Loucy (cell line): ENCODE measurements at regions not wholly inside any gene's neighbourhood (a gene's known extent, or its start where the extent isn't known, plus 50 kb on each side); places are given as distances from the start of the nearest gene placed in this dataset.

Source experiments
- H2AFZ ChIP-seq: fragments of 200-600 bp; sonication (generic); 2 replicates; pipeline ENCODE4 v1.6.0; 2016; ENCODE audit warnings: antibody characterized with exemption, mild to moderate bottlenecking, low read length, moderate library complexity
- H3F3A ChIP-seq: fragments of 200-600 bp; 2 replicates; pipeline ENCODE4 v1.6.0; 2016; ENCODE audit warnings: antibody characterized with exemption, low read depth, mild to moderate bottlenecking
- H3K27me3 ChIP-seq: fragments of 200-600 bp; sonication (generic); 2 replicates; pipeline ENCODE4 v1.6.1; 2014; ENCODE audit warnings: low read length, mild to moderate bottlenecking; ENCODE audit not compliant: insufficient read depth, poor library complexity, severe bottlenecking
- H3K36me3 ChIP-seq: fragments of 200-600 bp; sonication (generic); 2 replicates; pipeline ENCODE4 v1.6.1; 2016; ENCODE audit warnings: low read length; ENCODE audit not compliant: insufficient read depth
- H3K4me1 ChIP-seq: fragments of 200-600 bp; sonication (generic); 2 replicates; pipeline ENCODE4 v1.5.1; 2014; ENCODE audit warnings: low read length, mild to moderate bottlenecking; ENCODE audit not compliant: insufficient read depth, poor library complexity, severe bottlenecking
- H3K4me2 ChIP-seq: fragments of 200-600 bp; sonication (generic); 2 replicates; pipeline ENCODE4 v1.6.0; 2014; ENCODE audit warnings: antibody characterized with exemption, low read length, low read depth, mild to moderate bottlenecking; ENCODE audit not compliant: poor library complexity, severe bottlenecking
- H3K4me3 ChIP-seq: fragments of 200-600 bp; sonication (generic); 2 replicates; pipeline ENCODE4 v1.5.1; 2014; ENCODE audit warnings: low read length, mild to moderate bottlenecking, mixed read lengths; ENCODE audit not compliant: poor library complexity, severe bottlenecking
- H3K79me2 ChIP-seq: fragments of 200-600 bp; sonication (generic); 2 replicates; pipeline ENCODE4 v1.6.1; 2014; ENCODE audit warnings: low read length; ENCODE audit not compliant: insufficient read depth
- H3K9ac ChIP-seq: fragments of 200-600 bp; sonication (generic); 2 replicates; pipeline ENCODE4 v1.6.0; 2014; ENCODE audit warnings: mild to moderate bottlenecking, low read depth, low read length, moderate library complexity; ENCODE audit not compliant: poor library complexity, severe bottlenecking
- H3K9me2 ChIP-seq: fragments of 200-600 bp; sonication (generic); replicated peaks from 2 replicates; pipeline ENCODE4 v1.6.1; 2016; ENCODE audit warnings: low read depth, low read length, mixed read lengths
- H3K9me3 ChIP-seq: fragments of 200-600 bp; sonication (generic); 2 replicates; pipeline ENCODE4 v1.6.1; 2014; ENCODE audit warnings: mild to moderate bottlenecking, antibody characterized with exemption, low read length, low read depth; ENCODE audit not compliant: insufficient read depth
- H4K20me1 ChIP-seq: fragments of 200-600 bp; sonication (generic); 2 replicates; pipeline ENCODE4 v1.6.0; 2014; ENCODE audit warnings: antibody characterized with exemption, low read length, mild to moderate bottlenecking; ENCODE audit not compliant: insufficient read depth, poor library complexity, severe bottlenecking
- EZH2phosphoT487 ChIP-seq: fragments of 200-600 bp; IDR thresholded peaks from 2 replicates; pipeline ENCODE4 v1.6.1; 2018; ENCODE audit warnings: antibody characterized with exemption, mild to moderate bottlenecking, moderate library complexity, borderline replicate concordance
- TF ChIP-seq, protein P1 (sequence below): fragments of 200-600 bp; sonication (generic); conservative IDR thresholded peaks from 2 replicates; pipeline ENCODE4 v1.5.1; 2014; ENCODE audit warnings: mild to moderate bottlenecking, antibody characterized with exemption, low read length

DNA sequence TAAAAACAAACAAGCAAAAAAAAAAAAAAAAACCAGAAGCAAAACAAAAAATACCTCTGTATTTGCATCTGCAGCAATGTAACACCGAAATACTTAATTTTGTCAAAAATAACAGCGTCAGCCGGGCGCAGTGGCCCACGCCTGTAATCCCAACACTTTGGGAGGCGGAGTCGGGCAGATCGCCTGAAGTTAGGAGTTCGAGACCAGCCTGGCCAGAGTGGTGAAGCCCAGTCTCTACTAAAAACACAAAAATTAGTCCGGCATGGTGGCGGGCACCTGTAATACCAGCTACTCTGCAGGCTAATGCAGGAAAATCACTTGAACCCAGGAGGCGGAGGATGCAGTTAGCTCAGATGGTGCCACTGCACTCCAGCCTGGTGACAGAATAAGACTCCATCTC, 683.5 kb upstream of the CA10 start:
- TF ChIP-seq, protein P1, sequence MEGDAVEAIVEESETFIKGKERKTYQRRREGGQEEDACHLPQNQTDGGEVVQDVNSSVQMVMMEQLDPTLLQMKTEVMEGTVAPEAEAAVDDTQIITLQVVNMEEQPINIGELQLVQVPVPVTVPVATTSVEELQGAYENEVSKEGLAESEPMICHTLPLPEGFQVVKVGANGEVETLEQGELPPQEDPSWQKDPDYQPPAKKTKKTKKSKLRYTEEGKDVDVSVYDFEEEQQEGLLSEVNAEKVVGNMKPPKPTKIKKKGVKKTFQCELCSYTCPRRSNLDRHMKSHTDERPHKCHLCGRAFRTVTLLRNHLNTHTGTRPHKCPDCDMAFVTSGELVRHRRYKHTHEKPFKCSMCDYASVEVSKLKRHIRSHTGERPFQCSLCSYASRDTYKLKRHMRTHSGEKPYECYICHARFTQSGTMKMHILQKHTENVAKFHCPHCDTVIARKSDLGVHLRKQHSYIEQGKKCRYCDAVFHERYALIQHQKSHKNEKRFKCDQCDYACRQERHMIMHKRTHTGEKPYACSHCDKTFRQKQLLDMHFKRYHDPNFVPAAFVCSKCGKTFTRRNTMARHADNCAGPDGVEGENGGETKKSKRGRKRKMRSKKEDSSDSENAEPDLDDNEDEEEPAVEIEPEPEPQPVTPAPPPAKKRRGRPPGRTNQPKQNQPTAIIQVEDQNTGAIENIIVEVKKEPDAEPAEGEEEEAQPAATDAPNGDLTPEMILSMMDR: no peak
- TF ChIP-seq EZH2phosphoT487: no peak
- Histone ChIP-seq H3K27me3 (no peaks in the 10 kb centered on the region), H3K4me3 (no peak overlapping the region), H3K4me1 (no peaks in the 10 kb centered on the region), H3F3A (no peaks in the 10 kb centered on the region), H2AFZ (no peak overlapping the region), H3K9me2 (no peaks in the 10 kb centered on the region), H3K4me2 (no peak overlapping the region), H3K79me2 (no peaks in the 10 kb centered on the region), H3K9ac (no peak overlapping the region), H3K9me3 (no peaks in the 10 kb centered on the region), H4K20me1 (no peaks in the 10 kb centered on the region), H3K36me3 (no peaks in the 10 kb centered on the region)

DNA sequence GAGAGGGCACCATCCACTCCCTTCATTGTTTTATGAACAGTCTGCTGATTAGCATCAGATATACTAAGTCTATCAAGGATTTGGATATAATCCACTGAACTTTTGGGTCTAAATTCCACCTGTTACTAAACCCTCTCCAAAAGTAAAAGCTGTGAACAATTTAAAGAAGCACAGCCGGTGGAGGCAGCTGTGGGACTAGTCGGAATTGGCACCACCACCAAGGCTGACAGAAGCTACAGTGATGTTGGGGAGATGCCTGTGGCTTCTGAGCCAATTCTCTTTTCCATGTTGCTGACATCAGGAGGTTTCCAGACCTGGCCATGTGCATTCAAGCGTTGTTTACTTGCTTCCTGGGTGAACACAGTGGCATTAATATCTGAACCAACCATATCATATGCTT, 679.0 kb upstream of the CA10 start:
- no peaks in the 10 kb centered on the region for H3K36me3 ChIP-seq
- no peaks in the 10 kb centered on the region for H4K20me1 ChIP-seq
- H2AFZ ChIP-seq: no peak overlapping the region
- H3K4me2 ChIP-seq: no peak overlapping the region
- H3K9me3 ChIP-seq: no peaks in the 10 kb centered on the region
- no peak overlapping the region for H3K9ac ChIP-seq
- H3K27me3 ChIP-seq: no peaks in the 10 kb centered on the region
- H3K9me2 ChIP-seq: no peaks in the 10 kb centered on the region
- H3K4me3 ChIP-seq: no peak overlapping the region
- H3F3A ChIP-seq: no peaks in the 10 kb centered on the region
- no peaks in the 10 kb centered on the region for H3K4me1 ChIP-seq
- no peak for TF ChIP-seq EZH2phosphoT487
- TF ChIP-seq, protein P1: no peak
- no peaks in the 10 kb centered on the region for H3K79me2 ChIP-seq

DNA sequence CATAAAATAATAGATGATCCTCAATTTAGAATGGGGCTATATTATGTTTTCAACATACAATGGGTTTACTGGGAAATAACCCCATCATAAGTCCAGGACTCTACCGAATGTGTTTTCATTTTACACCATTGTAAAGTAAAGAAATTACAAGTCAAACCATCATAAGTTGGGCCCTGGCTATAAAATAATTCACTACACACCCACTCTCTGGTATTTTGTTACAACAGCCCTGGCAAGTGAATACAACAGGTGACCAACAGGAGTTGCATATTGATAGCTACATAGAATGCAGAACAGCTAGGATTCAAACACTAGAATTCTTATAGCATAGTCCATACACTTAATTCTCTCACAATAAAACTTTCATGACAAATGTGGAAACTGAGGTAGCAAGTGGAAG, 673.0 kb upstream of the CA10 start:
- no peak overlapping the region for H2AFZ ChIP-seq
- no peaks in the 10 kb centered on the region for H3K79me2 ChIP-seq
- H3K36me3 ChIP-seq: no peaks in the 10 kb centered on the region
- H3F3A ChIP-seq: no peaks in the 10 kb centered on the region
- no peaks in the 10 kb centered on the region for H3K4me1 ChIP-seq
- H3K9me2 ChIP-seq: no peaks in the 10 kb centered on the region
- H3K27me3 ChIP-seq: no peaks in the 10 kb centered on the region
- no peaks in the 10 kb centered on the region for H4K20me1 ChIP-seq
- TF ChIP-seq, protein P1: no peak
- TF ChIP-seq EZH2phosphoT487: no peak
- no peaks in the 10 kb centered on the region for H3K9me3 ChIP-seq
- no peak overlapping the region for H3K4me2 ChIP-seq
- no peak overlapping the region for H3K9ac ChIP-seq
- no peak overlapping the region for H3K4me3 ChIP-seq
